ENCODE measurements at regions not wholly inside any gene's neighbourhood (a gene's known extent, or its start where the extent isn't known, plus 50 kb on each side); places are given as distances from the start of the nearest gene placed in this dataset.

DNA sequence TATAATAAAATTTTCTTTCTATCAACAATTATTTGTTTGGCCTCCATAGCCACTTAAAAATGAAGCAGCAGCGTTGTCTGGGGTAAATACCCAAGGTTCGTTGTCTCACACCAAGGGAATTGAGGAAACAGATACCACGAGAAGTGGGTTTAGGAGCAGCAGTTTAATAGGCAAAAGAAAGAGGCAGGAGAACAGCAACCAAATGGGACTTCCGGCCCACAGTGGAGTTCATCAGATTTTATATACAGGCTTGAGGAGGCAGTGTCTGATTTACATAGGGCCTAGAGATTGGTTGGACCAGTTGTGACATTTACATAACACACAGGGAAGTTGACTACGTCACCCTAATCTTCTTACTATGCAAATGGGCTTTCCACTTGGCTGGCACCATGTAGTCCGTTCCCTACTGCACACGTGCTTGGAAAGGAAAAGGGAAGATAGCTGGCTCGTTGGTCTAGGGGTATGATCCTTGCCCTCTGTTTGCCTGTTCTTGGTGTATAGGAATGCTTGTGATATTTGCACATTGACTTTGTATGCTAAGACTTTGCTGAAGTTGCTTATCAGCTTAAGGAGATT is 61.5 kb upstream of the SETMAR start:
- intact Hi-C loops (cut with micrococcal nuclease; ENCODE audit: unreplicated experiment): no loop called here
- CTCF ChIA-PET: no interaction called here
- Histone ChIP-seq H3K36me3 (ENCODE audit: insufficient read depth, low read length, poor library complexity, severe bottlenecking) (no peaks in the 10 kb centered on the region), H3K4me1 (ENCODE audit: insufficient read depth, low read length, poor library complexity, severe bottlenecking) (no peaks in the 10 kb centered on the region), H3K4me3 (ENCODE audit: low read depth, low read length, poor library complexity, severe bottlenecking) (no peak overlapping the region), H3K27ac (ENCODE audit: low read depth, low read length, poor library complexity, severe bottlenecking) (no peak overlapping the region), H3K9me3 (ENCODE audit: low read depth, low read length, poor library complexity, severe bottlenecking) (no peaks in the 10 kb centered on the region), H3K27me3 (replicated peaks; ENCODE audit: insufficient read depth, low read depth, low read length, poor library complexity) (no peaks in the 10 kb centered on the region)
- peak; percentile 14 for DNase-seq (ENCODE audit: low spot score)
- POLR2A ChIA-PET (ENCODE audit: low non-redundant PET): no interaction called here
- no TSS peak for BruUV-seq (replicated peaks)
- TF ChIP-seq, protein P1, sequence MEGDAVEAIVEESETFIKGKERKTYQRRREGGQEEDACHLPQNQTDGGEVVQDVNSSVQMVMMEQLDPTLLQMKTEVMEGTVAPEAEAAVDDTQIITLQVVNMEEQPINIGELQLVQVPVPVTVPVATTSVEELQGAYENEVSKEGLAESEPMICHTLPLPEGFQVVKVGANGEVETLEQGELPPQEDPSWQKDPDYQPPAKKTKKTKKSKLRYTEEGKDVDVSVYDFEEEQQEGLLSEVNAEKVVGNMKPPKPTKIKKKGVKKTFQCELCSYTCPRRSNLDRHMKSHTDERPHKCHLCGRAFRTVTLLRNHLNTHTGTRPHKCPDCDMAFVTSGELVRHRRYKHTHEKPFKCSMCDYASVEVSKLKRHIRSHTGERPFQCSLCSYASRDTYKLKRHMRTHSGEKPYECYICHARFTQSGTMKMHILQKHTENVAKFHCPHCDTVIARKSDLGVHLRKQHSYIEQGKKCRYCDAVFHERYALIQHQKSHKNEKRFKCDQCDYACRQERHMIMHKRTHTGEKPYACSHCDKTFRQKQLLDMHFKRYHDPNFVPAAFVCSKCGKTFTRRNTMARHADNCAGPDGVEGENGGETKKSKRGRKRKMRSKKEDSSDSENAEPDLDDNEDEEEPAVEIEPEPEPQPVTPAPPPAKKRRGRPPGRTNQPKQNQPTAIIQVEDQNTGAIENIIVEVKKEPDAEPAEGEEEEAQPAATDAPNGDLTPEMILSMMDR (conservative IDR thresholded peaks at IDR 0.05; ENCODE audit: low read depth, low read length): no peak
- TF ChIP-seq EZH2 (IDR thresholded peaks at IDR 0.05; ENCODE audit: borderline replicate concordance, low read depth, low read length, poor library complexity, severe bottlenecking): no peak

DNA sequence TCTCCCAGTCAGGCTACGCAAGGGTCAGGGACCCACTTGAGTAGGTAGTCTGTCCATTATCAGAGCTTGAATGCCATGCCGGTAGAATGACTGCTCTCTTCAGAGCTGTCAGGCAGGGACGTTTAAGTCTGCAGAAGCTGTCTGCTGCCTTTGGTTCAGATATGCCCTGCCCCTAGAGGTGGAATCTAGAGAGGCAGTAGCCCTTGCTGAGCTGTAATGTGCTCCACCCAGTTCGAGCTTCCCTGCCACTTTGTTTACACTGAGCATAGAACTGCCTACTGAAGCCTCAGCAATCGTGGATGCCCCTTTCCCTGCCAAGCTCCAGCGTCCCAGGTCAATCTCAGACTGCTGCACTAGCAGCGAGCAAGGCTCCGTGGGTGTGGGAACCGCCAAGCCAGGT is 57.5 kb upstream of the SETMAR start:
- H3K36me3 ChIP-seq (ENCODE audit: insufficient read depth, low read length, poor library complexity, severe bottlenecking): no peaks in the 10 kb centered on the region
- peaks cover 7% of the 10 kb centered on the region for H3K27me3 ChIP-seq (replicated peaks; ENCODE audit: insufficient read depth, low read depth, low read length, poor library complexity)
- H3K4me3 ChIP-seq (ENCODE audit: low read depth, low read length, poor library complexity, severe bottlenecking): no peak overlapping the region
- ChIA-PET CTCF (no interaction called here), POLR2A (ENCODE audit: low non-redundant PET) (no interaction called here)
- no peaks in the 10 kb centered on the region for H3K4me1 ChIP-seq (ENCODE audit: insufficient read depth, low read length, poor library complexity, severe bottlenecking)
- no peaks in the 10 kb centered on the region for H3K9me3 ChIP-seq (ENCODE audit: low read depth, low read length, poor library complexity, severe bottlenecking)
- H3K27ac ChIP-seq (ENCODE audit: low read depth, low read length, poor library complexity, severe bottlenecking): no peak overlapping the region
- no TSS peak for BruUV-seq (replicated peaks)
- TF ChIP-seq EZH2 (IDR thresholded peaks at IDR 0.05; ENCODE audit: borderline replicate concordance, low read depth, low read length, poor library complexity, severe bottlenecking): no peak
- TF ChIP-seq, protein P1 (conservative IDR thresholded peaks at IDR 0.05; ENCODE audit: low read depth, low read length): no peak
- intact Hi-C loops (cut with micrococcal nuclease; ENCODE audit: unreplicated experiment): no loop called here
- DNase-seq (ENCODE audit: low spot score): no peak

DNA sequence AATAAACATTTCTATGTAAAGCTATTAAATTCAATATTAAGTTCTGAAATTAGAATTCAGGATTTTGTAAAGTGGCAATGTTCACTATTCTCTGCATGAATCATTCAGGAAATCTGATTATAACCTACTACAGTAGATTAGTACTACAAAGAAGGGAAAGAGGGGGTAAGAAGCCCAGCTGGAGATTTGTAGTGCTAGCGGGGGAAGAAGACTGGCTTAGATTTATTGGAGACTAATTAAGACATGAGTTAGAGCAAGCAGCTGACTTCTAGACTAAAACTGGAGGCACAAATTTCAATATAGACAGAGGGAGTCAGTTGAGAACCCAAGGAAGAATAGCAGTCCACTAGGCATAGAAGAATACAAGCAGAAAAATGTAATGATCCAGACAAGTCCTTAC is 55.8 kb upstream of the SETMAR start:
- CTCF ChIA-PET: no interaction called here
- POLR2A ChIA-PET (ENCODE audit: low non-redundant PET): no interaction called here
- peak; percentile 51 for DNase-seq (ENCODE audit: low spot score)

More for the DNA sequence above, 55.8 kb upstream of the SETMAR start:
- no peak overlapping the region for H3K4me3 ChIP-seq (ENCODE audit: low read depth, low read length, poor library complexity, severe bottlenecking)
- no peak overlapping the region for H3K27ac ChIP-seq (ENCODE audit: low read depth, low read length, poor library complexity, severe bottlenecking)
- H3K36me3 ChIP-seq (ENCODE audit: insufficient read depth, low read length, poor library complexity, severe bottlenecking): no peaks in the 10 kb centered on the region
- no TSS peak for BruUV-seq (replicated peaks)
- peaks cover 7% of the 10 kb centered on the region for H3K27me3 ChIP-seq (replicated peaks; ENCODE audit: insufficient read depth, low read depth, low read length, poor library complexity)
- H3K9me3 ChIP-seq (ENCODE audit: low read depth, low read length, poor library complexity, severe bottlenecking): no peaks in the 10 kb centered on the region
- TF ChIP-seq, protein P1 (conservative IDR thresholded peaks at IDR 0.05; ENCODE audit: low read depth, low read length): no peak
- TF ChIP-seq EZH2 (IDR thresholded peaks at IDR 0.05; ENCODE audit: borderline replicate concordance, low read depth, low read length, poor library complexity, severe bottlenecking): no peak
- intact Hi-C loops (cut with micrococcal nuclease; ENCODE audit: unreplicated experiment): no loop called here
- H3K4me1 ChIP-seq (ENCODE audit: insufficient read depth, low read length, poor library complexity, severe bottlenecking): no peaks in the 10 kb centered on the region
